Immature natural killer cell (primary cell): ENCODE measurements at regions not wholly inside any gene's neighbourhood (a gene's known extent, or its start where the extent isn't known, plus 50 kb on each side); places are given as distances from the start of the nearest gene placed in this dataset.
"Not testable (repeated sequence)": the region's sequence is repeated elsewhere in the genome, so short reads cannot be mapped to it uniquely, and the experiment has no call there.

ENCODE experiments used
- DNase-seq, 3 donors: peaks; one replicate each; pipeline ENCODE4 v3.0.0; 2022; ENCODE audit warnings: mixed read lengths in 1 of 3
- H3K27ac Mint-ChIP-seq, 6 donors: one replicate each; pipeline ENCODE4 v1.8.0; 2020; ENCODE audit warnings: mixed read lengths in 6 of 6, mild to moderate bottlenecking in 5 of 6, inconsistent platforms in 4 of 6, moderate library complexity in 3 of 6
- H3K27me3 Mint-ChIP-seq, 3 donors: one replicate each; pipeline ENCODE4 v1.8.0; 2020 to 2021; ENCODE audit warnings: low read depth in 3 of 3, mild to moderate bottlenecking in 3 of 3, mixed read lengths in 3 of 3, moderate library complexity in 3 of 3, inconsistent platforms in 1 of 3
- H3K36me3 Mint-ChIP-seq, 3 donors: one replicate each; pipeline ENCODE4 v1.8.0; 2020; ENCODE audit warnings: mixed read lengths in 3 of 3, inconsistent platforms in 2 of 3, mild to moderate bottlenecking in 2 of 3
- H3K4me1 Mint-ChIP-seq, 2 donors: one replicate each; pipeline ENCODE4 v1.8.0; 2020; ENCODE audit warnings: inconsistent platforms in 2 of 2, mild to moderate bottlenecking in 2 of 2, mixed read lengths in 2 of 2, moderate library complexity in 1 of 2
- H3K4me3 Mint-ChIP-seq, 5 donors: one replicate each; pipeline ENCODE4 v1.8.0; 2020; ENCODE audit warnings: mild to moderate bottlenecking in 5 of 5, mixed read lengths in 5 of 5, inconsistent platforms in 3 of 5, moderate library complexity in 3 of 5
- H3K9me3 Mint-ChIP-seq, 6 donors: one replicate each; pipeline ENCODE4 v1.8.0; 2020; ENCODE audit warnings: mild to moderate bottlenecking in 6 of 6, mixed read lengths in 6 of 6, inconsistent platforms in 4 of 6, moderate library complexity in 3 of 6

DNA sequence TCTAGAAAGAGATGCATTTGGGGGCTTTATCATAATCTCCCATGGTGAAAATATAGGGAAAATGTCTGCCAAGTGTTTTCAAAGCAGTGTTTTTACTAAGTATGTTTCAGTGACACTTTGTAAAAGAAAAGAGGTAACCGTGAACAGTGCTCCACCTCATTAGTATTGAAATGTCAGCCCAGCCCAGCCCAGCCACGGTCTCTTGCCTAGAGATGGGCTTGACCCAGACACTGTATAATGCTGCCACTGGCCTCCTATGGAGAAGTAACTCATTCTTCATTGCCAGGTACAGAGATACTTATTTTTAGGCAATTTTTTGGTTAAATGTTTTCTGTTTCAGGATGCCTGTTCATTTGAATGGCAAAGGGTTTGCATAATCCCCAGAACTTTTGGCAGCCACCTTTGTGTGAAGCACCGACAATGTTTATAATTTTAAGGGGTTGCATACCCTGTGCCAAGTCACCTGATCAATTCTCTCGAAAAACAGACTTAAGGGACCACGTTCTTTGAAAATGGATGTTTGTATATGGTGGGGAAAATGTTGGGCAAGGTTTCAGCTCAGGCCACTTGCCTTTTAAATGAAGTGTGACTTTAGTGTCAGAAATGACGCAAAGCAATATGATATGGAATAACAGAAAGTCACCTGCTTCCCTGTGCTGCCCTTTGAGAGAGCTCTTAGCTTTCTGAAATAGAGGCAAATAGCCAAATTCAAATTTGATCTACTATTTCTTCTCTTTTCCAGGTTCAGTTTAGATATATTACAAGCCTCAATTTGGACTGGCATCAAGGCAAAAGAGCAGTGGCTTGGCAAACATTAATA is 314.5 kb upstream of the RGPD4 start:
- H3K27ac Mint-ChIP-seq, result no peak overlapping the region
- H3K4me1 Mint-ChIP-seq, result no peaks in the 10 kb centered on the region
- DNase-seq, result no peak
- peaks cover 0 to 2% (median 0%) of the 10 kb centered on the region in 3 donors for H3K27me3 Mint-ChIP-seq
- no peaks in the 10 kb centered on the region for H3K36me3 Mint-ChIP-seq
- H3K4me3 Mint-ChIP-seq, result no peak overlapping the region
- peaks cover 1 to 32% (median 9%) of the 10 kb centered on the region in 6 donors for H3K9me3 Mint-ChIP-seq

DNA sequence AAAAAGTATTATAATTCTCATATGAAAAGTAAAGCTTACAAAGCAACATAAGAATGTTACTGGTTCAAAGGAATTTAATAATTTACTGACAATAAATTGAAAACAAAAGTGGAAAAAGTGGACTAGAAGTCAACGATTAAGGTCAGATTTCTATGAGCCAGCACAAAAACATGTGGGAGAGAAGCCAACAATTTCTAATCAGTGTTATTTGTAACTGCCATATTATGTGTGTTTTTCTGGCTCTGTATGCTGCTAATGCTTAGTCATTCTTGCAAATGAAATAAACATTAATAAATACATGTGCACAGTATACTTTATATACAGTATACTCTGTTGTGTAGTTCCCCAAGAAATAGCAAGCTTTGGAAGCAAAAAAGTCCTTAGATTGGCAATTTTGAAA is 301.3 kb upstream of the RGPD4 start:
- Mint-ChIP-seq H3K27ac (no peak overlapping the region), H3K36me3 (no peaks in the 10 kb centered on the region), H3K4me3 (no peak overlapping the region), H3K4me1 (no peaks in the 10 kb centered on the region), H3K27me3 (peaks cover 0 to 3% (median 0%) of the 10 kb centered on the region in 3 donors), H3K9me3 (peaks cover 5 to 36% (median 17%) of the 10 kb centered on the region in 6 donors)
- DNase-seq, result no peak

DNA sequence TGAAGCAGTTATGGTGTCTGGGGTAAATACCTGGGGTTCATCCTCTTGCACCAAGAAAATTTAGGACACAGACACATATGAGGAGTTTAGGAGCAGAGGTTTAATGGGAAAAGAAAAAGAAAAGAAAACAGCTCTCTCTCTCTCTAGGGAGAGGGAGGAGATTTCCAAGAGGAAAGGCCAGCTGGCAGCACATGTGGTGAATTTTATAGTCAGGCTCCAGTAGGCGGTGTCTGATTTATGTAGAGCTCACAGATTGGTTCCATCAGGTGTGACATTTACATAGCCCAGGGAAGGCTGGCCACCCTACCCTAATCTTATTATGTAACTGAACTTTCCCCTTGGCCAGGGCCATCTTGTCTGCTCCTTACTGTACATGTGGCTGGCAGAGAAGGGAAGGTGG is 297.5 kb upstream of the RGPD4 start:
- Mint-ChIP-seq H3K4me1 (no peaks in the 10 kb centered on the region), H3K27ac (no peak overlapping the region), H3K4me3 (no peak overlapping the region), H3K27me3 (peaks cover 0 to 3% (median 1%) of the 10 kb centered on the region in 3 donors), H3K36me3 (no peaks in the 10 kb centered on the region), H3K9me3 (peaks cover 5 to 39% (median 11%) of the 10 kb centered on the region in 6 donors)
- DNase-seq, result no peak

DNA sequence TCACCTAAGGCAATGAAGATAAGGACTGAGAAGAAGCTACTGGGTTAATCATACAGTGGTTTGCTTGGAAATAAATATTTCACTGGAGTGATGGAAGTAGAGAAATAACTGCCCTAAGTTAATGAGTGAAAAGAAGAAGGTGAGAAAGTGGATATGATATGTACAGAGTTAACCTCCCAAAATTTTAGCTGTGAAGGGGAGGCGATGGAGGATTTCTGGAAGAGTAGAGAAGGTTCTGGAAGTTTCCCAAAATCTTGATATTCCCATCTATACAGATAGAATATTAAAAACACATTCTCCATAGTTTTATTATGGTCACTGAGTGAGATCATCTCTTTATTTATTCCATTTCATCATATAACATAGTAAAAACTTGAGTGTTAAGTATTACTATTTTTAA is 296.6 kb upstream of the RGPD4 start:
- Mint-ChIP-seq H3K27ac (no peak overlapping the region), H3K9me3 (peaks cover 5 to 41% (median 16%) of the 10 kb centered on the region in 6 donors), H3K27me3 (peaks cover 0 to 3% (median 3%) of the 10 kb centered on the region in 3 donors), H3K36me3 (no peaks in the 10 kb centered on the region), H3K4me1 (no peaks in the 10 kb centered on the region), H3K4me3 (no peak overlapping the region)
- no peak for DNase-seq

DNA sequence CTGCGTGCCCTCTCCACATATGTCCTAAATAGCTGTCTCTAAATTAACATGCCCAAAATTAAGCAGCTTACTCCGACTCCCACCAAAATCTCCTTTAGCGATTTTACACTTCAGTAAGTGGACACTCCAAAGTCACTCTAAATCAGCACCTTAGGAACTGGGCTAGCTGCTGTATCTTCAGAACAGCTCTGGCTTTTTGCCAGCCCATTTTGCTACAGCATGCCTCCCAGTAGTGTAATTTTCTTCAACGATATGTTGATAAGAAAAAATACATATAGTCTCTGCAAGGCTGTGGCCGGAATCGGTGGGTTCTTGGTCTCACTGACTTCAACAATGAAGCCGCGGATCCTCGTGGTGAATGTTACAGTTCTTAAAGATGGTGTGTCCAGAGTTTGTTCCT is 291.8 kb upstream of the RGPD4 start:
- H3K4me3 Mint-ChIP-seq, result no peak overlapping the region
- H3K27ac Mint-ChIP-seq, result no peak overlapping the region
- H3K36me3 Mint-ChIP-seq, result no peaks in the 10 kb centered on the region
- DNase-seq, result no peak
- no peaks in the 10 kb centered on the region for H3K4me1 Mint-ChIP-seq
- H3K9me3 Mint-ChIP-seq, result peaks cover 4 to 41% (median 17%) of the 10 kb centered on the region in 6 donors
- peaks cover 0 to 4% (median 3%) of the 10 kb centered on the region in 3 donors for H3K27me3 Mint-ChIP-seq

DNA sequence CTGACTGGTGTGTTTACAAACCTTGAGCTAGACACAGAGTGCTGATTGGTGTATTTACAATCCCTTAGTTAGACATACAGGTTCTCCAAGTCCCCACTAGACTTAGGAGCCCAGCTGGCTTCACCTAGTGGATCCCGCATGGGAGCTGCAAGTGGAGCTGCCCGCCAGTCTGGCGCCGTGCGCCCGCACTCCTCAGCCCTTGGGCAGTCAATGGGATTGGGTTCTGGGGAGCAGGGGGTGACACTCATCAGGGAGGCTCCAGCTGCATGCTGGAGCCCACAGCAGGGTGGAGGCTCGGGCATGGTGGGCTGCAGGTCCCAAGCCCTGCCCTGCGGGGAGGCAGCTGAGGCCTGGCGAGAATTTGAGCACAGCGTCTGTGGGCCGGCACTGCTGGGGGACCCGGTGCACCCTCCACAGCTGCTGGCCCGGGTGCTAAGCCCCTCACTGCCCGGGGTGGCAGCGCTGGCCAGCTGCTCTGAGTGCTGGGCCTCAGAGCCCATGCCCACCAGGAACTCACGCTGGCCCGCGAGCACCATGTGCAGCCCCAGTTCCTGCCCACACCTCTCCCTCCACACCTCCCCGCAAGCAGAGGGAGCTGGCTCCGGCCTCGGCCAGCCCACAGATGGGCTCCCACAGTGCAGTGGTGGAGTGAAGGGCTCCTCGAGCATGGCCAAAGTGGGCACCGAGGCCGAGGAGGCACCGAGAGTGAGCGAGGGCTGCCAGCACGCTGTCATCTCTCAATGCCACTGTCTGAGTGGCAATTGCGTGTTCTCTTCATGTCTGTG is 290.6 kb upstream of the RGPD4 start:
- H3K4me3 Mint-ChIP-seq, DNase-seq, H3K4me1 Mint-ChIP-seq, H3K27me3 Mint-ChIP-seq, H3K36me3 Mint-ChIP-seq, H3K27ac Mint-ChIP-seq: not testable (repeated sequence)
- H3K9me3 Mint-ChIP-seq, result peaks cover 4 to 49% (median 17%) of the 10 kb centered on the region in 6 donors

DNA sequence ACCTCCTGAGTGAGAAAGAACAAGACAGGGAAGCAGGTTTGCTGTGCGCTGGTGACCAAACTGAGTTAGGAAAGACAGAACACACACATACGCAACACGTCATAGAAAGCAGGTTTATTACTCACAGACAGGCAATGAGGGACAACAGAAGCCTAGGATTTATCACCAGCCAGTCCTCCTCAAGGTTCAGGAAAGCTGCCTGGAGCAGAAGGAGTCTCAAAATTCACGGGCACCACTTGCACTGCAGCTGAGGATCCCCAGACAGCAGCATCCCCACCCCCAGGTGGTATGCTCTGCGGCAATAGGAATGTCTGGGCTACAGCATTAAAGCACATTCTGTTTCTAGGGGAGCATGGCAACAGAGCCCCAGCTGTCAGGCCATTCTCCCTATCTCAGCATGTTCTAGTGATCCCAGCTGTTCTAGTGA is 284.4 kb upstream of the RGPD4 start:
- no peak for DNase-seq
- H3K4me1 Mint-ChIP-seq, result no peaks in the 10 kb centered on the region
- H3K27me3 Mint-ChIP-seq, result peaks cover 0 to under 1% (median 0%) of the 10 kb centered on the region in 3 donors
- no peak overlapping the region for H3K27ac Mint-ChIP-seq
- no peaks in the 10 kb centered on the region for H3K36me3 Mint-ChIP-seq
- peaks cover 0 to 29% (median 2%) of the 10 kb centered on the region in 6 donors for H3K9me3 Mint-ChIP-seq
- H3K4me3 Mint-ChIP-seq, result no peak overlapping the region

DNA sequence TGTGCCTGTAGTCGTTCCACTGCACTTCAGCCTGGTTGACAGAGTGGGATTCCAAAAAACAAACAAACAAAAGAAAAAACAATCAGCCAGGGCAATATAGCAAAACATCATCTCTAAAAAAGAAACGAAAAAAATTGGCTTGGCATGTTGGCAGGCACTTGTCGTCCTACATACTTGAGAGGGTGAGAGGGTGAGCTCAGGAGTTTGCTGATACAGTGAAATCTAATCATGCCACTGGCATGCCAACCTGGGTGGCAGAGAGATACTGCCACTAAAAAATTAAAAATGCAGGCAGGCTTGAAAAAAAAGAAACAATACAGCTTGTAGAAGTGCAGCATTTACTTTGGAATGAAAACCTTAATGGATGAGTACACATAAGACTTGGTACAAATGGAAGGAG is 282.9 kb upstream of the RGPD4 start:
- H3K4me3 Mint-ChIP-seq, result no peak overlapping the region
- H3K27me3 Mint-ChIP-seq, result no peaks in the 10 kb centered on the region
- DNase-seq, result no peak
- H3K9me3 Mint-ChIP-seq, result peaks cover 0 to 26% (median under 1%) of the 10 kb centered on the region in 6 donors
- H3K27ac Mint-ChIP-seq, result no peak overlapping the region
- H3K4me1 Mint-ChIP-seq, result no peaks in the 10 kb centered on the region
- no peaks in the 10 kb centered on the region for H3K36me3 Mint-ChIP-seq

DNA sequence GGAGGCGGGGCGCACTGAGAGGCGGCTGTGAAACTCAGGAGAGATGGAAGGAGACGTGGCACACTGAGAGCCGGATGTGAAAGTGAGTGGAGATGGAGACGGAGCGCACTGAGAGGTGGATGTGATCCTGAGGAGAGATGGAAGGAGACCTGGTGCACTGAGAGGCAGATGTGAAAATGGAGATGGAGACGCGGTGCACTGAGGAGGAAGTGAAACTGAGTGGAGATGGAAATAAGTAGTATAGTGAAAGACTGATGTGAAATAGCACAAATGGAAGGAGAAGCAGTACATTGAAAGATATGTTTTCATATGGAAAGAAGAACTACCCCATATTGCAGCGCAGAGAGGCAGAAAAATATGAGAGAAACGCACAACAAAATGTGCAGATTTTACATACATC is 281.6 kb upstream of the RGPD4 start:
- Mint-ChIP-seq H3K4me3 (no peak overlapping the region), H3K4me1 (no peaks in the 10 kb centered on the region), H3K36me3 (no peaks in the 10 kb centered on the region), H3K27me3 (no peaks in the 10 kb centered on the region), H3K9me3 (peaks cover 0 to 24% (median 0%) of the 10 kb centered on the region in 6 donors), H3K27ac (no peak overlapping the region)
- DNase-seq, result no peak

DNA sequence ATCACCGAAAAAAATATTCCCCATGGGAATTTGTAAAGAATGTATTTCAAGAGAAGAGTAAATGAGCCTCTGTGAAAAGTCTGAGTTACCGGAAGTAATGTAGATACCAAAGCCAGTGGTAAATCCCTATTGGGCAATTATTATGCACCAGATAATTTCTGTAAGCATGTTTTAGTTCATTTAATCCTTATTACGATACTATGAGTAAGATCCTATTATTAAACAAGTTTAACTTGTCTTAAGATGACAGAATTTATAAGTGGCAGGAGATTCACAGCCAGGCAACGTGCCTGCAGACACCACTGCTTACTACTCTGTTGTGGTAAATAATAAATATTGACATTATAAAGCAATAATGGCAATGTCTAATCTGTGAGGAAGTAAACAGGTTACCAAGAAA is 280.8 kb upstream of the RGPD4 start:
- H3K4me3 Mint-ChIP-seq, result no peak overlapping the region
- H3K9me3 Mint-ChIP-seq, result peaks cover 0 to 16% (median 0%) of the 10 kb centered on the region in 6 donors
- H3K4me1 Mint-ChIP-seq, result no peaks in the 10 kb centered on the region
- no peak overlapping the region for H3K27ac Mint-ChIP-seq
- DNase-seq, result no peak
- no peaks in the 10 kb centered on the region for H3K36me3 Mint-ChIP-seq
- H3K27me3 Mint-ChIP-seq, result no peaks in the 10 kb centered on the region

DNA sequence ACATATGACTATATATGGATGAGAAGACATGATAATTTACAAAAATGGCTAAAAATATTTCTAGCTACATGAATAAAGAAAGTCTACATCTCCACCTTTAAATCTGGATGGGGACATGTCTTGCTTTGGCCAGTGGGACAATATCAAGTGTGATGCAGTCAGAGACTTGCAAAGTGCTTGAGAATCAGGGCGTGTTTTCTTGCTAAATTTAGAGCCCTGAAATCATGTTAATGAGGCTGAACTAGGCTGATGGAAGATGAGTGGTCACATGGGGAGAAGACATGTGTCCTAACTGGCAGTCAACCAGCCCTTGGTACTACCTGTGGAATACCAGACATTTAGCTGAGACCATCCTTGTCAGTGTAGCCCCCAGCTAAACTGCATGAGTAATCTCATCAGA is 278.5 kb upstream of the RGPD4 start:
- Mint-ChIP-seq H3K9me3 (peaks cover 0 to 11% (median 3%) of the 10 kb centered on the region in 6 donors), H3K36me3 (no peaks in the 10 kb centered on the region), H3K27ac (no peak overlapping the region), H3K27me3 (no peaks in the 10 kb centered on the region), H3K4me1 (no peaks in the 10 kb centered on the region), H3K4me3 (no peak overlapping the region)
- no peak for DNase-seq

DNA sequence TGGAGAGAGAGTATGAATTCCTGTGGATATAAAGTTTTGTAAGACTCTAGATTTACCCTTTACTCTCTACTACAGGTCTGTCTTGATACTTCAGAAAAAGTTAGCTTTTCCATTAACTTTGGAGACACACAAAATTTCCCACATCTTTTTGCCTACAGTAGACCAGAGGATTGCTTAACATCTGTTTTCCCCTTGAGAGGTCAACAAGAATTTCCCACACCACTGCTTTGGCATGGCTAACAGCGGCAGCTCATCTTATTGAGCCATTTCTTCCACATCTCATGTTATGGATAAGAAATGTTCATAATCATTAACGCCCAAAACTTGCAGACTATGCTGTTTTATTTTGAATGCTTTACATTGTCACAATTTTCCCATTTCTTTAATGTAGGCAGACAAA is 273.6 kb upstream of the RGPD4 start:
- peaks cover 4 to 31% (median 13%) of the 10 kb centered on the region in 6 donors for H3K9me3 Mint-ChIP-seq
- no peaks in the 10 kb centered on the region for H3K36me3 Mint-ChIP-seq
- H3K4me1 Mint-ChIP-seq, result no peaks in the 10 kb centered on the region

DNA sequence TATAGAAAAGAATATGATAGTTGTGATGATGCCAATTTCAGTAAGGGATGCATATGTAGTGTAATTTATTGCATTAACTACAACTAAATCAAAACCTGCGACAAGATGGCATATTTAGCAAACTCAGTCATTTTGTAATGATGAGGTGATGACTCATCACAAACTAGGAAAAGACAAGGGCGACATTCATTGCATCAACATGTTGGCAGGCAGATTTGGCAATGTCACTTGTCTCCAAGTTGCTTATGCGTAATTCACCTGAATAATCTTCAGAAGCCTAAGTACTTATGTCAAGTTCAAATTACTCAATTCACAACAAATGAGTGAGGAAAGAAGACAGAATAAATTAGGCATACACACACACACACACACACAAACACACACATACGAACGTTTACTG is 273.2 kb upstream of the RGPD4 start:
- no peak for DNase-seq
- no peaks in the 10 kb centered on the region for H3K4me1 Mint-ChIP-seq
- no peaks in the 10 kb centered on the region for H3K27me3 Mint-ChIP-seq
- peaks cover 4 to 31% (median 14%) of the 10 kb centered on the region in 6 donors for H3K9me3 Mint-ChIP-seq
- no peaks in the 10 kb centered on the region for H3K36me3 Mint-ChIP-seq
- no peak overlapping the region for H3K4me3 Mint-ChIP-seq
- H3K27ac Mint-ChIP-seq, result no peak overlapping the region

More for the DNA sequence above, 273.6 kb upstream of the RGPD4 start:
- Mint-ChIP-seq H3K27me3 (no peaks in the 10 kb centered on the region), H3K27ac (no peak overlapping the region), H3K4me3 (no peak overlapping the region)
- DNase-seq, result no peak

DNA sequence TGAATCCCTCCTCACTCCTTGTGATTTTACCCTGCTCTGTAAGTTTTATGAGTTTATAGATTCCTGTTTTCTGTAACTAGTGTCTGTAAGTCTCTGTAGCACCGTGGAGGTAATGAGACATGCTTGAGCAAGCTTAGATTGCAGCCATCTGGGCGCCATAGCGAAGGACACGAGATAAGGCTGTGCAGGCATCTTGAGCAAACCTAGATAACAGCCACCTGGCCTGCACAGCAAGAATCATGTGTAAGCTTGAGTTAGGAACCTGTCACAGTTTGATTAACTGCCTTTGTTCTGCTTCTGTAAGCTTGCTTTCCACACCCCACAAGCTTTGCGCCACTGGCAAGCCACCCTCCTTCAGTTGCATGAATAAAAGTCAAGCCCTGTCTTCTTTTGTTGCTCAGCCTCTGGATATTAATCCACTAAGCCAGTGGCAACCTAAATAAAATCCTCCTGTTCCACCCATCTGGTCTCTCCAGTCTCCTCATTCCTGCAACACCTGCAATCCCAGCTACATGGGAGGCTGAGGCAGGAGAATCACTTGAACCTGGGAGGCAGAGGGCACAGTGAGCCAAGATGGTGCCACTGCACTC is 270.6 kb upstream of the RGPD4 start:
- Mint-ChIP-seq H3K27ac (no peak overlapping the region), H3K9me3 (peaks cover 4 to 48% (median 20%) of the 10 kb centered on the region in 6 donors), H3K4me3 (no peak overlapping the region), H3K36me3 (no peaks in the 10 kb centered on the region), H3K4me1 (no peaks in the 10 kb centered on the region), H3K27me3 (no peaks in the 10 kb centered on the region)
- DNase-seq, result no peak
